ENCODE measurements at regions not wholly inside any gene's neighbourhood (a gene's known extent, or its start where the extent isn't known, plus 50 kb on each side); places are given as distances from the start of the nearest gene placed in this dataset.

GRCh38 chr14:65794674-65795279, 382.2 kb downstream of the FUT8 start:
- DNase-seq (ENCODE audit: low spot score), result no peak

- no peak for DNase-seq (ENCODE audit: low spot score)
Observed at GRCh38 chr14:65798216-65798615, 385.7 kb downstream of the FUT8 start.

GRCh38 chr14:65800694-65801093, 388.2 kb downstream of the FUT8 start:
- no peak for DNase-seq (ENCODE audit: low spot score)

GRCh38 chr14:65802196-65802595, 389.7 kb downstream of the FUT8 start:
- DNase-seq (ENCODE audit: low spot score), result no peak

- no peak for DNase-seq (ENCODE audit: low spot score)
Observed at GRCh38 chr14:65803885-65804284, 391.4 kb downstream of the FUT8 start.

GRCh38 chr14:65804439-65805112, 392.0 kb downstream of the FUT8 start:
- no peak for DNase-seq (ENCODE audit: low spot score)

- DNase-seq (ENCODE audit: low spot score), result no peak
Observed at GRCh38 chr14:65805113-65805473, 392.6 kb downstream of the FUT8 start.

DNA sequence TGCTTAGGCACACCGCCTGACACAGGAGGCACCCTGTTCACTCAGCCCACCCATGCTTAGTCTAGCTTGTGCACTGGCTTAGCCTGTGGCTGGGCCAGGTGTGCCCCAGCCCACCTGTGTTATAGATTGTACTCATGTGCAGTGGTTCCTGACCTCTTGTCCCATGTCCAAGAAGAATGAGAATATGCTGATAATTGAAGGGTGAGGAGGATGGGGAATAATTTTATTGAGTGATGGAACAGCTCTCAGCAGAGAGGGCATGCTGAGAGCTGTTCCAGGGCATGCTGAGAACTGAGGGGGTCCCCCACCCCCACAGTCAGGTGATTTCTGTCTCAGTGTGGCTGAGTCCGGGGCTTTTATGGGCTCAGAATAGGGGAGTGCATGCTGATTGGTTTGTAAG, 395.9 kb downstream of the FUT8 start:
- DNase-seq (ENCODE audit: low spot score), result no peak

DNA sequence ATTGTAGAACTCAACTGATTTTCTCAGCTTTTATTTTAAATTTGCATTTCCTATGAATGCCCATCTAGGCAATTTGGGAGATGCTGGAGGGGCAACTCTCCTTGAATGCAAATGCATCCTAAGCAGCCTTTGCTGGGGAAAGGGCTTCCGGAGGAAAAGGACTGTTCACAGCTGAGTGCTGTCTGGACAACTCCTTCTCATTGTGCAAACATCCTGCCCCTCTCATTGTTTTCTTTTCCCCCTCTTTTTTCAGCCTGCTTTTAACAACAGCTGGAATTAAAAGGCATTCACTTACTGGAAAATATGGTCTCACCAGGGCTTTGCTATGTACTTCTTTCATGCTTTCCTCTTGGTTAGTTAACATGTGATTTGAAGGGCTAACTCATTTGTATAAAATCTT, 397.8 kb downstream of the FUT8 start:
- no peak for DNase-seq (ENCODE audit: low spot score)

DNA sequence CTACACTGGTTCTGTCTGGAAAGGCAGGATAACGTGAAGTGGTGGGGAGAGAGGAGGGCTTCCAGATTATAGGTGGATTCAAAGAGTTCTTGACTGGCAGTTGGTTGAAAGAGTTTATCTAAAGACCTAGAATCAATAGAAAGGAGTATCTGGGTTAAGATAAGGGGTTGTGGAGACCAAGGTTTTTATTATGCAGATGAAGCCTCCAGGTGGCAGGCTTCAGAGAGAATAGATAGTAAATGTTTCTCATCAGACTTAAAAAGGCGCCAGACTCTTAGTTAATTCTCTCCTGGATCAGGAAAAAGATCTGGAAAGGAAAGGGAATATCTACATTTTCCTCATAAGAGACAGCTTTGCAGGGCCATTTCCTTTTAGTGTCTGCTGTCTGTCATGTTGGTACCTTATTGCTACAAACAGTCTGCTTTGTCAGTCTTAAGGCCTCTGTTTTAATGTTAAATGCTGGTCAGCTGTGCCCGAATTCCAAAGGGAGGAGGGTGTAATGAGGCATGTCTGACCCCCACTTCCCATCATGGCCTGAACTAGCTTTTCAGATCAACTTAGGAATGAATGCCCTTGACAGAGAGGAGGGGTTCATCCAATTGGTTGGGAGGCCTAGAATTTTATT, 401.3 kb downstream of the FUT8 start:
- no peak for DNase-seq (ENCODE audit: low spot score)

DNA sequence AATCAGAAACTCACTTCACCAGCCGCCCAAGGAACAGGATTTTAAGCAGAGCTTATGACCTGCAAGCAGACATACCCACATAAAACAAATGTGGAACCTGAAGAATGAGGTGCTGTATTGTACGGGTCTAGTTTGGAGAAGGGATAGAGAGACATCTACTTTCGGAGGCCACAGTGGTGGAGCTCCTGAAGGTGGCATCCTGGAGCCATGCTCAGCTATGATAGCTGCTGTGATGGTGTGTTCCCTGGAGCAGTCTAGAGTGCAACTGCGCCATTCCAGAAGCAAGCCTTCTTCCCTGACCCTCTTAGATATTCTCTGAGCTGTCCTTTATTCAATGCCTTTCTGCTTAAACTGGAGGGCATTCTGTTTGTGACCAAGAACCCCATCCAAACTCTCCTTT, 402.6 kb downstream of the FUT8 start:
- no peak for DNase-seq (ENCODE audit: low spot score)

- DNase-seq (ENCODE audit: low spot score), result no peak
Observed at GRCh38 chr14:65817011-65817410, 404.5 kb downstream of the FUT8 start.

- no peak for DNase-seq (ENCODE audit: low spot score)
Observed at GRCh38 chr14:65819569-65819968, 407.0 kb downstream of the FUT8 start.

DNA sequence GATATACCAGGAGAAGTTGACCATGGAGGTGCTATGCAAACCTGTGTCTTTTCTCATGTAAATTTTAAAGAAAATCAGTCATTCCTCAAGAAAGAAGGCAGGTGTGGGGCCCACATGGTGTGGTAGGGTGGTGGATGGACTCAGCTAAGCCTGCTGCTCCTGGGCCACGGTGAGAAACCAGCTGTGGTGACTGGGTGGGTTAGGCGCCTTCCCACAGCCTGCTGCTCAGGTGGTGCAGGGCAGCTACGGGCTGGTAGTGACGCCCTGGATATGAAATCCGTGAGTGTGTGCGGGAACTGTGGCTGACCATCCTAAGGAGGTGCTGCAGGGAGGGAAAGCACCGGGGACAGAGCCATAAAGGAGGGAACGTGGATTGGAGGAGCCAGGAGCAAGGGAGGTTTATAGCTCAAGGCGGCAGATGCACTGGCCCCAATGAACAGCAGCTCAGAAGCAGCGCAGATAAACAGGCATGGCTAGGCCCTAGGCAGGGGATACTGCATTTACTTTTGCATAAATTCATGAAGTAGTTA, 408.8 kb downstream of the FUT8 start:
- no peak for DNase-seq (ENCODE audit: low spot score)

DNA sequence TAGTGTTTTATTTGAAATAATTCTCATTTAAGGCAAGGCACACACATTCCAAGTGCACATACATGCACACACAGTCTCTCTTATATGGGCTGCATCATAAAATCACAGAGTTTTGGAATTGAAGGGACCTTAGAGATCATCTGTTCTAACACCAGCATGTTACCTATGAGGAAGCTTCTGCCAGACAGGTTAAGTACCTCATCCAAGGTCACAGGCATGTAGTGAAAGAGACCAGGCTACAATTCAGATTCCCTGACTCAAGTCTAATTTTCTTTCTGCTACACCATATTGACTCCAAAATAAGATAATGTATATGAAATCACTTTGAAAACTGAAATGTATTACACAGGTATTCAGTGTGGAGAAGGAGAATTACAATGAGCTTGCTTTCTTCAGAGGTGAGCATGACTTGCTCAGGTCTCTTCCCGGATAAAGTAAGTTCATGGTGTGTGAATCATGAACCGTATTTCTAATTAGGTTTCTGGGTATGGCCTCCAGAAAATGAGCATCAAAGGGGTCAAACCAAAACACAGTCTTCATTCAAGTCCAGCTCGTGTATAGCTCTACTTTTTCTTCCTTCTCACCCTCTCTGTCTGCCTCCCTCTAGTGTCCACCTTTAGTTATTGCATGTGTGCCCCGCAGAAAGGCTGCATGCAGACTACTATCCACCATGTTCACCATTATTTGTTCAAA, 411.9 kb downstream of the FUT8 start:
- peak; percentile 55 for DNase-seq (ENCODE audit: low spot score)

DNA sequence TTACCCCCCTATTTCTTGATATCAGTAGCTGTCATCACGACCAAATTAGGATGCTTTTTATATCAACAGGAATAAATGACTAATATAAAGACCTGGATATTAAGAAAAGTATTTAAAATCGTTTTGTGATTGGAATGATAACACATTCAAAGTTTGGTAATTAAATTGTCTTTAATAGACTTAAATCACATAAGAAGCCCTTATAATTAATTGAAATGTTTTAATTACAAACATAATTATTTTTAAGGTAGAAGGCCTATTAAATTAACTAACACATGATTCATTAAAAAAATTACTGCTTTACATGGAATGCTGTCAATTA, 412.4 kb downstream of the FUT8 start:
- DNase-seq (ENCODE audit: low spot score), result no peak

DNA sequence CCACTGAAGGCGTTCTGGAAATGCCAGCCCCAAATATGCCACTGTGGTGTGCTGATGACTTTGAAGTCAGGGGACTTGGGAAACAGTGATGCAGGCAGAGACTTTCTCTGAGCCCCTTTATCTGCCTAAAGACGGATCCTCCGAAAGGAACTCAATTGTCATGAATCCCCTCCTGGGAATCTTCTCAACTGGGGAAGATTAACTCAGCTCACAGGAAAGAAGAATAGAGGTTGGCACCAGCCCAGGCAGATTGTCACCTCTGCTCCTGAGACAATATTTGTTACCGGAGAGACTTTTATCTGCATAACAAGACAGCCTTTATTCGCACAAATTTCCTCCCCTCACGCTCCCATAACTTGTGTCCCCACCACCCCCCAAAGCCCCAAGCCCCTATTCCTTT, 414.4 kb downstream of the FUT8 start:
- no peak for DNase-seq (ENCODE audit: low spot score)

DNA sequence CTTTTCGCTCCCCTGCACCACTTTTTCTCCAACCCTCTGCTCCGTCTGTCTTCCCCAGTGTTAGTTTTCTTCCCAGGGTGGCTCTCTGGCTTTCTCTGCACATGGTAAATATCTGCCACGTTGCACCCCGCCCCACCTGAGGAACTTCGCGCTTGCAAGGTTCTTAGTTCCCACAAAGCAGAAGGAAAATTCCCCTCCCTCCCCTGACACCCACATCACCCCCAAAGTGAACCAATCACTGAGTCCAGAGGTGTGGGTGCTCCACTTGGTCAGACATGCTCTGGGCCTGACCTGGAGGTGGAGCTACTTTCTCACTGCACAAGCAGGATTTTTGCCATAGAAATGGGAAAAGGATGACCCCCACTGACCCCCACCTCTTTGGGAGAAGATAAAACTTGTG, 415.0 kb downstream of the FUT8 start:
- no peak for DNase-seq (ENCODE audit: low spot score)

DNA sequence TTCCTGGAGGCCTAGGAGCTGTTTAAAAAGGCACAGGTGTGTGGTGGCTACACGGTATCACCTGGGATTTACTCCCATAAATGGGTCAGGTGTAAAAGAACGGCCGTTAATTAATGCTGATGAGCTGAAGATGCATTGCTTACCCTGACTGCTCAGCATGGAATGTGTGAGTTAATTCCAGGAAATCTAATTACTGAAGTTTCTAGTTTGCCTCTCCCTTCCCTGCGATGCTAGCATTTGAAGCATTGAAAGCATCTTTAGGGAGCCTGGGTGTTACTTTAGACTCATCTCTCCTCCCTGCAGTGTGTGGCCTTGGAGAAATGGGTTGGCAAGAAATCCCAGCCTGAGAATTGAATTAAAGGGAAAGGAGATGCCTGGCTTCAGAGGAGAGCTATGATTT, 415.9 kb downstream of the FUT8 start:
- DNase-seq (ENCODE audit: low spot score), result no peak

DNA sequence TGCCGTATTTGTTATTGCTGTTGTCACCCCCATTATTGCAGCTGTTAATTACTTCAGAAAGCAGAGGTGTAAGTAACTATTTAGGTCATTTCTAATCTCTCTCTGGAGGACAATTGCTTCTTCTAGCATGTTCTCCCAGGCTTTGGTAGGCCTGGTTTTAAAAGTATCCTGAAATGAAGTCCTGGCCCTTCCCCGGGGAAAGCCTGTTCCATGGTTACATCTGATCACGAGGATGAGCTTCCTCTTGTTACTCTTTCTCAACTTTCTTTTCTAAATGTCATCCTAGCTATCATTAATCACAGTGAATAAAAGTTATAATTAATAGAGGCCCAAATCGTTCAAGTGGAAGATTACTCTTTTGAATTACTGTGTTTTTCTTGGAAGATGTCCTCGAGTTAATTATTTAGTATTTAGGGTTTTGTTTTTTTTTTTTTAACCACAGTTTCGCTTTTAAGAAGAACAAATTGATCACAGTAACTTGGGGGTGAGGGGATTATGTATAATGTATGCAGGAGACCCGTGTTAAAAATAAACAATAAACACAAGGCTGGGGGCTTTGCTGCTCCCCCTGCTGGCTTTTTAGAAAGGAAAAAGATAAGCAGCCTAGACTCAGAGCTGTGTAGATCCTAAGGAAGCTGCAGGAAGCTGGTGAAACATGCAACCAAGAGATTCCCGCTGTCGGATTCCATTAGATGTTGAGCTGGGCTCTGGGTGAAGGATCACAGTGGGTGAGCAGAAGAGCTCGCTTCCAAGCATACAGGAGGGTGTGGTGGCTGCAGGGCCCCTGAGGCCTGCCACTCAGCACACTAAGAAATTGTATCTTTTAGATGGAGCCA, 420.1 kb downstream of the FUT8 start:
- DNase-seq (ENCODE audit: low spot score), result no peak

- no peak for DNase-seq (ENCODE audit: low spot score)
Observed at GRCh38 chr14:65833267-65833880, 420.8 kb downstream of the FUT8 start.
